ENCODE measurements at regions not wholly inside any gene's neighbourhood (a gene's known extent, or its start where the extent isn't known, plus 50 kb on each side); places are given as distances from the start of the nearest gene placed in this dataset.
A peak's percentile ranks its signal among the peaks of the same experiment; 100 is the strongest.
"Not testable (repeated sequence)": the region's sequence is repeated elsewhere in the genome, so short reads cannot be mapped to it uniquely, and the experiment has no call there.

GRCh38 chr10:84007482-84007881 lies 131.8 kb upstream of the GHITM start:
- no peak for DNase-seq

DNA sequence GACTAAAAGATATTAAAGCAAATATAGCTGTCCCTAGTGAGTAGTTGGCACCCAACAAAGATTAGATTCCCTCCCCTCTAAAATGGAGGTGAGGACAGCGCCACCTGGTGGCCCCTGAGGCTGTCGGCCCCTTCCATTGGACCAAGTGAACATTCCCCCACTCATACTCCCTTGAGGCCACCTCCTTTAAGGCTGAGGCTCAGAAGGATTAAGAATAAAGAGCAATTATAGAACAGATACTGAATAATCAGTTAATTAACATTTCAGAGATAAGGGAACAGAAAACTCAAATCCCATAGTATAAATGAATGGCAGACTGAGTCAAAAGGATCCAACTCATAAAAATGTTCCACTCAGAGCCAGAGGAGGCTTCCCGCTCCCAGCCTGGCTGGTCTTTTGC lies 130.4 kb upstream of the GHITM start:
- no peak for DNase-seq

DNA sequence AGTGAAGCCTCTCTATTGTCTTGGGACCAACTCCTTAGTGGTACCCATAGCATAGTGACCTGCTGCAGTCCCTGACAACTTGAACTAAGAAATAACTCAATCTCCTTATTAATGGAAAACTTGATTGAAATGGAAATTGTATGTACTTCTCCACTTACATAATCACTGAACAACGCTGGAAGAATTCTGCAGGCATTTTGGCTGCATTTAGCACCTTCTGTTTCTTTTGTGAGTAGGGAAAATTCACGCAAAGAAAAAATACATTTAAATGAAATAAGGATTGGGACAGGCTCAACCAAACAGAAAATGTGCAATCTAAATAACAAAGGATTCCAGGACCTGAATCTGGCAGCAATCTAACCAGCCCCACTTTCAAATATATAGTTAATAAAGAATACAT lies 126.9 kb upstream of the GHITM start:
- DNase-seq: no peak

DNA sequence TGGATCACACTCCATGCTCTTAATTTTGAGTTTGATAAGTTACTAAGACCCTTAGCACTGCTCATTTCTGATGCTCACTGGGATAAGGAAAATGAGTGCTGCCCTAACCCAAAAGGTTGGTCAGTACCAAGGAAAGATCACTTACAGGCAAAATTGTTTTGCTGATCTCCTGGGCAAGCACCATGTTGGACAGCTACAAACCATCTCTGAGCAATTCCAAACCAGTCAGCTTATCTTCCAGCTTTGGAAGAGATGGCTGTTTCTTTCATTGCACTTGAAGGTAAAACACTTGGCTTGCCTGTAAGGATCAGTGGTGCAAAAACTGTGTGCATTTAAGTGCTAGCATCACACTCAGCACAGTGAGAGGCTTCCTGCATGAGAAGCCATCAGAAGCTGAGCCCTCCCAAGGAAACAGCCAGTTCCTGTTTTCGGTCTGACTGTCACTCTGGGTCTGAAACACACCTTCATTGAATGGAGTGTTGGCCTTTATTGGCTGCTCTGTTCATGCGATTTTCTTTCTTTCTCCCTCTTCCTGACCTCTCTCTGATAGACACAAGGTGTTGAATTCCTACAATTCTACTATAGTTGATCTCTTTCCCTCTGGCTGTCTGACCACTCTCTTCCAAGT lies 126.4 kb upstream of the GHITM start:
- DNase-seq: no peak

DNA sequence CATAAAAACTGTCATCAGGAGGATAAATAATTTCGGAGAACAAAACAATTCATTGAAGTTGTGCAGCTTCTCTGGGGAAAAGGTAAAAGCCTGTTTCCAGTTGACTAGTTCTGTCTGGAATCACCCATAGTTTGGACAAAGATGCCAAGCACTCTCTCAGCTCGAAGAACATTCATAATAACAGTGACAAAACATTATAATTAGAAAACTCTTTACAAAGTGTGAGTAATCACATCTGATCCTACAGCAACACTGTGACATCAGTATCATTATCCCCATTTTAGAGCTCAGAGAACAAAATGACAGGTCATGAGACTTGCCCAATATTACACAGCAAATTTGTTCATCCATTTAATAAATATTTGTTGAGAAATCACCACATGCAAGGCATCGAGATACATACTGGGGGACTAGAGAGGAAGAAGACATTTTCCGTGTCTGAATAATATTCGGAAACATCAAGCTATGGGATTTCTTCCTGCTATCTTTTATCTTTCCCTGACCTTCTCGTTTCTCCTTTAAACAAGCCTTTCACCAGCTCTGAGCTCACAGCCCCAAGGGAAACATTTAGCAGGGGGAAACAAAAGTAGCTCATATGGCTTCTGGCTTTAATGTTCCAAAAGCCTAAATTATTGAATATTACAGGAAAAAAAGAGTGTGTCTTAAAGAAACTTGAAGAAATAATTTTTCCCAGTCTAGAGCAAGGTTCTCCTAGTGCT lies 123.3 kb upstream of the GHITM start:
- no peak for DNase-seq

DNA sequence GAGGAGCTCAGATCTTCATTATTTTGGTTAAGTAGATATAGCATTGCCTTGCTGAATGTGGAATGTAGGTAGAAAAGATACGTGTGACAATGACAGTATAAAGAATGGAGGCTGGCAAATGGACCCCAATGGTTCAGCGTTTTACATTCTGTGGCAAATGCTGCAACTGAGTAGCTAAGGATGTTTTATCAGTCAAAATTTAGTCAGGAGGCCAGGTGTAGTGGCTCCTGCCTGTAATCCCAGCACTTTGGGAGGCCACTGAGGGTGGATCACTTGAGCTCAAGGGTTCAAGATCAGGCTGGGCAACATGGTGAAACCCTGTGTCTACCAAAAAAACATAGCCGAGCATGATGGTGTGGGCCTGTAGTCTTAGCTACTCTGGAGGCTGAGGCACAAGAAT lies 120.5 kb upstream of the GHITM start:
- no peak for DNase-seq

DNA sequence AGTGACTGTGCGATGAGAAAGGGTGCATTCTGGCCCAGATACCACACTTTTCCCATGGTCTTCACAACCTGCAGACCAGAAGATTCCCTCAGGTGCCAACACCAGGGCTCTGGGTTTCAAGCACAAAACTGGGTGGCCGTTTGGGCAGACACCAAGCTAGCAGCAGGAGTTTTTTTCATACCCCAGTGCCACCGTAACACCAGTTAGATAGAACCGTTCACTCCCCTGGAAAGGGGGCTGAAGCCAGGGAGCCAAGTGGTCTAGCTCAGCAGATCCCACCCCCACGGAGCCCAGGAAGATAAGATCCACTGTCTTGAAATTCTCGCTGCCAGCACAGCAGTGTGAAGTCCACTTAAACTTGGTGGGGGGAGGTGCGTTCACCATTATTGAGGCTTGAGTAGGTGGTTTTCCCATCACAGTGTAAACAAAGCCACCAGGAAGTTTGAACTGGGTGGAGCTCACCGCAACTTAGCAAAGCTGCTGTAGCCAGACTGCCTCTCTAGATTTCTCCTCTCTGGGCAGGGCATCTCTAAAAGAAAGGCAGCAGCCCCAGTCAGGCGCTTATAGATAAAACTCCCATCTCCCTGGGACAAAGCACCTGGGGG lies 119.4 kb upstream of the GHITM start:
- DNase-seq: not testable (repeated sequence)

GRCh38 chr10:84026821-84027257 lies 112.5 kb upstream of the GHITM start:
- DNase-seq: peak; percentile 10

DNA sequence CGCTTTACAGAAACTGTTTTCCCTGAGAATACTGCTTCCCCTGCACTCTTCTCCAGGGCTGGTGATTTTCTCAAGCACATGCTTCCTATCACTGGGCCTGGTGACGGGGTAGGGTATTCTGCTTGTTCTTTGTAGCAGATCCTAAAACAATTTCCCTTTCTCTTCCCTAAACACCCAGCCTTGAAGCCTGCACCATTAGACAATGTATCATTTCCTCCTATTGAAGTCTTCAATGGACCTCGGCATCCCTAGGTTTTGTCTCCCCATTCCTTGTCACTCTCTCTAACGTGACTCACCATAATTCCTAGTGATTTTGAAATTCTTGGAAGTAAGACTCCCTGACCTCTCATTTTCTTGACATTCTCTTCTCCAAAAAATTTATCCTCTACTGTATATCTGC lies 109.5 kb upstream of the GHITM start:
- no peak for DNase-seq

- no peak for DNase-seq
Observed at GRCh38 chr10:84038035-84038434, 101.3 kb upstream of the GHITM start.

GRCh38 chr10:84039957-84040356 lies 99.4 kb upstream of the GHITM start:
- no peak for DNase-seq

DNA sequence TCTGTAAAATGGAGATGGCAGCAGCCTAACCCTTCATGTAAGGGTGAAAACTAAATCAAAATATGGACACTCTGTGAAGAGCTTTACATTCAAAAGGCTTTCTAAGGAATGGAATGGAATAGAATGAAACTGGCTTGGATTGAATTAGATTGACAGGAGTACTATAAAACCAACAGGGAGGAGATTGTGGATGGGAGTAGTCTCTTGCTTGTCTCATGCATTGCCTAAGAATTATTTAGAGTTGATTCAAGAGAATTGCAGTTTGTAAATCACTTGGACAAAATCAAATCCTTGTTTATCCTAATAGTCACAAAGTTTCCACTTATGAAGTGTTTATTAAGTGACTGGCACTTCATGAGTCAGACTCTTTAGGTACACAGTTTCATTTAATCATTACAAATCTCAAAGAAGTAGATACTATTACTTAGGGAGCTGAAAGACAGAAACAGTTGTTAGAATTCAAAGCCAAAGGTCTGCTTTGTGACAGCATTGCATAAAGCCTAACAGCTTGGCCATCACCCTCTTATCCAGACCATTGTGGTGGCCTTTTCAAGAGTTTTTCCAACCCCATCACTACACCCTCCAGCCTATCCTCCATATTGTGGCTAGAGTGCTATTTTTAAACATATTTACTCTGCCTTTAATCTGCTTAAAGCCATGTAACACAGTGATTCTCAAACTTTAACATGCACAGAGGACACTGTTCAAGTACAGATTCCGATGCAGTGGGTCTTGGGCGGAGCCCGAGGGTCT lies 91.9 kb upstream of the GHITM start:
- no peak for DNase-seq

GRCh38 chr10:84049645-84050011 lies 89.7 kb upstream of the GHITM start:
- no peak for DNase-seq

- no peak for DNase-seq
Observed at GRCh38 chr10:84053626-84054025, 85.7 kb upstream of the GHITM start.

- DNase-seq: no peak
Observed at GRCh38 chr10:84054743-84055142, 84.6 kb upstream of the GHITM start.

DNA sequence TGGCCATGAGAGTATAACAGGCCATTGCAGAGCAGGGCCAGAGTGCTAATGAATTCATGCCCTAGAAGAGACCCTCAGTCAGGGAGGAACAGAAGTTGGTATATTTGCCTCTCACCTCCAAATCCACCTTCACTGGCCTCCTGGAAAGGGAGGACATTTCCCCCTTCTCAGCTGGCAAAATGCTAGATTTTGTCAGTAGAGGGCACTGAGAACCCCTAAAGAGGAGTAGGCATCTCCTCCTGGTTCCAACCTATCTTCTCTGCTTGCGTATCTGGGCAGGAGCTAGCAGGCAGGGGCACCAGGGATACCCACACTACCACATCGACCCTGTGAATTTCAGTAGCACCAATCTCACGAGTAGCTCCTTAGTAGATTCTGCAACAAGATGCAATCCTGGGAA lies 79.8 kb upstream of the GHITM start:
- no peak for DNase-seq

GRCh38 chr10:84063440-84063839 lies 75.9 kb upstream of the GHITM start:
- no peak for DNase-seq

GRCh38 chr10:84065804-84066601 lies 73.3 kb upstream of the GHITM start:
- no peak for DNase-seq

DNA sequence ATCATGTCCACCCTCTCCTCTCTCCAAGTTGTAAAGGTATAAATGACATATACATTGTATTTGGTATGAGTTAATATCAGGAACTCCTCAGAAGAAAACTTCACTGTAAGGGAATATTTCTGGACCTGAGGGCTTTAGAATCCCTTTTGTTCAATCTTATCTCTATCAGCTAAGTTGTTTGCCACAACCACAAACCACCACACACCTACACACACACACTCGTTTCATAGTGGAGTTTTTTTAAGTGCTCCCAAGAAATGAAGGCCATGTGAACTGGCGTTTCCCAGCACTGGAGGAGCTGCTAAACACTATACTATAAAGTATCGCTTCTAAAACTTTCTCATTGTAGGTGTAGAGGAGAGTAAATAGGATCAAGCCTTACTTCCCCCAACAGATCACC lies 64.8 kb upstream of the GHITM start:
- DNase-seq: no peak

DNA sequence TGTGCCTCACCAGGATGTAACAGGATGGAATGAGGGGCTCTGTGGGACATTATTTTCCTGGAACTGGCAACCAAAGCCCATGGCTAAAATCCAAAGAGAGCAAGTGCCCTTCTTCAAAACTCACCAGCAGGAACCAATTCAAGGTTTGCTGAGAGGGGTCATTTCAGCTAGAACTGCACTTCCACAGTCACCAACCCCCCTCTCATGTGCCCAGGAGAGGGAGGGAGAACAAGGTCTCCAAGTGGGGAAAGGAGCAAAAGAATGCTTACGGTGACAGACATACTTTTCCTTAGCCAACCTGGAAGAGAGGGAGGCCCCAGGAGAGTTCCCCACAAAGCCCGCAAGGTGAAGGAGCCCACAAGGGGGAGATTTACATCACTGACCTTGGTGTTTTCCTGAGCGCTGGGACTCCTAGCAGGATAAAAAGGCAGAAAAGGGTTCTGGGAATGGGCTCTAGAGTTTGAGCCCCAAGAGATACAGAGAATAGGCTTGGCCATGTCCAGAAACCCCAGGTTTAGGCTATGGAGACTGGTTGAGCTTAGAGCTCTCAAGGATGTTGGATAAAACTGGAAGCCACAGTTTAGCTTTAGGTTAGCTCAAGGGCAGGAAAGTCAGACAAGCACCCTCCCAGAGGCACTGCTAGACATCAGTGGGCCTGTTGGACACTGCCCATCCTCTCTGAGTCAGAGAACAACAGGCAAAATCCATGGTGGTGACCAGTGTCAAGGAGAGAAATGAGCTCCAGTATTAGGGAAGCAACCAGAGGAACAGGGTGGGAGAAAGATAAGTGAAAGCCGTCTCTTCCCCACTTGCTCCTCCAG lies 63.9 kb upstream of the GHITM start:
- DNase-seq: no peak

DNA sequence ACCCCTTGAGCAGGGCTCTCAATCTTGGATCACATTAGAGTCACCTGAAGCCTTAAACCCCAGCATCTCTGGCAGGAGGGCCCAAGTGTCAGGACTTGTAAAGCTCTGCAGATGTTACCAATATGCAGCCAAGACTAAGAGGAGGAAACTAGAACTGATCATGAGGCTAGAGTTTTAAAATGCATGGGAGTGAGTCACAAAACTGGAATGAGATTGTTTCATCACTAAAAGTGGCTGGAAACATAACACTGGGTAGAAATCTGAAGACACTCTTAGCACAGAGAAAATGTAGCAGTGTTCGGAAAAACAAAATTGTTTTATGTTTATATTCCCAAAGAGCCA lies 63.3 kb upstream of the GHITM start:
- no peak for DNase-seq

GRCh38 chr10:84076540-84077195 lies 62.6 kb upstream of the GHITM start:
- DNase-seq: no peak
